Activated T-helper 17 cell treated with anti-CD3 and anti-CD28 coated beads, Interleukin-2, amount 50 U/mL, for 72 hours (primary cell): ENCODE measurements at regions not wholly inside any gene's neighbourhood (a gene's known extent, or its start where the extent isn't known, plus 50 kb on each side); places are given as distances from the start of the nearest gene placed in this dataset.
A peak's percentile ranks its signal among the peaks of the same experiment; 100 is the strongest.

Source experiments
- ATAC-seq: fragments of 150-1000 bp; cut with Tn5 transposase; replicated peaks from 2 replicates; pipeline ENCODE4 v1.10.0; 2021; ENCODE audit warnings: mild to moderate bottlenecking, moderate library complexity
- H3K27ac Mint-ChIP-seq: one replicate; pipeline ENCODE4 v1.8.0; 2022; ENCODE audit warnings: mixed read lengths
- H3K27me3 Mint-ChIP-seq: one replicate; pipeline ENCODE4 v1.8.0; 2022; ENCODE audit warnings: mixed read lengths
- H3K36me3 Mint-ChIP-seq: one replicate; pipeline ENCODE4 v1.8.0; 2022; ENCODE audit warnings: low read depth, mild to moderate bottlenecking, mixed read lengths
- H3K4me1 Mint-ChIP-seq: one replicate; pipeline ENCODE4 v1.8.0; 2022; ENCODE audit warnings: mixed read lengths
- H3K4me3 Mint-ChIP-seq: one replicate; pipeline ENCODE4 v1.8.0; 2022; ENCODE audit warnings: mild to moderate bottlenecking, mixed read lengths
- H3K9me3 Mint-ChIP-seq: one replicate; pipeline ENCODE4 v1.8.0; 2022; ENCODE audit warnings: mixed read lengths

- Mint-ChIP-seq H3K27ac (no peak overlapping the region), H3K36me3 (no peaks in the 10 kb centered on the region), H3K4me3 (no peak overlapping the region), H3K4me1 (no peaks in the 10 kb centered on the region), H3K27me3 (no peaks in the 10 kb centered on the region), H3K9me3 (peaks cover 3% of the 10 kb centered on the region)
- no peak for ATAC-seq
These were observed 67.8 kb downstream of the CASP12 start for GRCh38 chr11:104830508-104830907.

DNA sequence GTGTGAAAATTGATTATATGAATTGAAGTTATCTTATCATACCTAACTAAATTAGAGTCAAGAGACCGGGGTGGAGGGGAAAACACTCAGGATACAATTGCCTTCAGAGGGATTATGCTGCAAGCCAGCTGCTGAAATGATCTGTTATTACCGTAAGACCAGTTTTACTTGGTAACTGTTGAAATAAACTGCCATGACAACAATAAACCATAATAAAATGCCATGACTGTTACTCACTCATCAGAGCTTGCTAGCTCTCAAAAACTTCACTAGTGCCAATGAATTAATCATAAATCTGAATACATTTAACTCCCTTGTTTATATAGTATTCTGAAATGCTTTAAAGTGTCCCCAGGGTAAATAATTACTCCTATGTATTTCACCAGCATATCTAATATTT lies 68.2 kb downstream of the CASP12 start:
- ATAC-seq = no peak
- Mint-ChIP-seq H3K9me3 (peaks cover 3% of the 10 kb centered on the region), H3K36me3 (no peaks in the 10 kb centered on the region), H3K4me1 (no peaks in the 10 kb centered on the region), H3K4me3 (no peak overlapping the region), H3K27me3 (no peaks in the 10 kb centered on the region), H3K27ac (no peak overlapping the region)

GRCh38 chr11:104826772-104827171 lies 71.5 kb downstream of the CASP12 start:
- Mint-ChIP-seq H3K9me3 (peaks cover 3% of the 10 kb centered on the region), H3K4me3 (no peak overlapping the region), H3K27me3 (no peaks in the 10 kb centered on the region), H3K4me1 (no peaks in the 10 kb centered on the region), H3K36me3 (no peaks in the 10 kb centered on the region), H3K27ac (no peak overlapping the region)
- ATAC-seq = no peak

GRCh38 chr11:104823657-104824056 lies 74.6 kb downstream of the CASP12 start:
- Mint-ChIP-seq H3K4me1 (no peaks in the 10 kb centered on the region), H3K27ac (no peak overlapping the region), H3K4me3 (no peak overlapping the region), H3K27me3 (no peaks in the 10 kb centered on the region), H3K36me3 (no peaks in the 10 kb centered on the region), H3K9me3 (no peaks in the 10 kb centered on the region)
- ATAC-seq = no peak

- Mint-ChIP-seq H3K36me3 (no peaks in the 10 kb centered on the region), H3K27me3 (no peaks in the 10 kb centered on the region), H3K27ac (no peak overlapping the region), H3K9me3 (no peaks in the 10 kb centered on the region), H3K4me3 (no peak overlapping the region), H3K4me1 (no peaks in the 10 kb centered on the region)
- ATAC-seq = no peak
These were observed 77.8 kb downstream of the CASP12 start for GRCh38 chr11:104820431-104820830.

DNA sequence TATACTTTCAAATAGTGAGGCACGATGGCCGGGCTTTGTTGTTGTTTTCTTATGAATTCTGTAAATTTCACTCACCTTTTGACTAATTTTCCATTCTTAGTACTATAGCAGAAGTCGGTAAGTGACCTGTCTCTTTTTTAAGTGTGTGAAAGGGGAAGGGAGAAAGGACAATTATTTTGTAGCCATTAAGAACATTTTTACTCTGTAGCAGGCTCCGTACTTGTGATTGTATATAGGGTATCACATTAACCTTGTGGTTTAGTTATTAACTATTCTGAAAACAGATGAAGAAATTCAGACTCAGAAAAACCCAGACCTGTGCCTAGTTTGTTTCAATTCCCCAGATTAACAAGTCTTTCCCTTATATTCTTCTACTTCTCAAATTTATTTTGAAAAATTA lies 78.7 kb downstream of the CASP12 start:
- no peak overlapping the region for H3K27ac Mint-ChIP-seq
- H3K4me3 Mint-ChIP-seq = no peak overlapping the region

DNA sequence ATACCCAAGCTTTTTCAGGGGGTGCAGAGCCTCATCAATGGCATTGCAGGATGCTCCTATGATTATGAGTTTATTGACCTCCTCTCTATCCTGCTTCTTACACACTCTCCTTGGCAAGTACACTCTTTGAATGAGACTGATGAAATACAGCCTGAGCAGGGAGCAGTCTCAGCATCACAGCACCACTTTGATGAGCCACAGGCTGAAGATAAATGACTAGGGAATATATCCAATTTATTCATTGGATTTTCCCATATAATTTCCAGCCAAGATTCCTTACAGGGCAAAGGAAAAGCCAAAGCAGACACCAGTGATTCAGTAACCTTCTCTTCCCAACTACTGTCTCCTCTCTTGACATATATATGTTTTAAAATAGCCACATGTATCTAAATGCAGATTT lies 79.2 kb downstream of the CASP12 start:
- Mint-ChIP-seq H3K36me3 (no peaks in the 10 kb centered on the region), H3K4me1 (no peaks in the 10 kb centered on the region), H3K27ac (no peak overlapping the region), H3K9me3 (no peaks in the 10 kb centered on the region), H3K4me3 (no peak overlapping the region), H3K27me3 (no peaks in the 10 kb centered on the region)
- no peak for ATAC-seq

More for the DNA sequence above, 78.7 kb downstream of the CASP12 start:
- ATAC-seq = no peak
- H3K4me1 Mint-ChIP-seq = no peaks in the 10 kb centered on the region
- H3K9me3 Mint-ChIP-seq = no peaks in the 10 kb centered on the region
- no peaks in the 10 kb centered on the region for H3K36me3 Mint-ChIP-seq
- no peaks in the 10 kb centered on the region for H3K27me3 Mint-ChIP-seq

GRCh38 chr11:104817973-104818372 lies 80.3 kb downstream of the CASP12 start:
- H3K4me1 Mint-ChIP-seq = no peaks in the 10 kb centered on the region
- H3K27me3 Mint-ChIP-seq = no peaks in the 10 kb centered on the region
- H3K9me3 Mint-ChIP-seq = no peaks in the 10 kb centered on the region
- no peak for ATAC-seq
- no peak overlapping the region for H3K4me3 Mint-ChIP-seq
- no peak overlapping the region for H3K27ac Mint-ChIP-seq
- no peaks in the 10 kb centered on the region for H3K36me3 Mint-ChIP-seq

DNA sequence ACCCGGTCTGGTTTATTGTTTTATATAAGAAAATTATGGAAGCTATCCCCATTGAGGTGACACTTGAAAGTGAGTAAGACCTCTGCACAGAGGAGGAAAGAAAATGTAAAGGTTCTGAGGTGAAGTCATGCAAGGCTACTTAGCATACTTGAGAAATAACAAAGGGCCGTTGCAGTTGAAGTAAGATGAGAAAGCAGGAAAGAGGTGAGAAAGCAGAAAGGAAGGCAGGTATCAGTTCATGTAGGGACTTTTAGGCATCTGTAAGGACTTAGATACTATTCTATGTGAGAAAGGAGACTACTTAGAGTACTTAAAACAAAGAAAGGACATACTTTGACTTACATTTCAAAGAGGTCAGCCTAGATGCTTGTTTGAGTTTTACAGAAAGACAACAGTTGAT lies 84.7 kb downstream of the CASP12 start:
- no peaks in the 10 kb centered on the region for H3K36me3 Mint-ChIP-seq
- H3K27ac Mint-ChIP-seq = no peak overlapping the region
- no peak overlapping the region for H3K4me3 Mint-ChIP-seq
- H3K9me3 Mint-ChIP-seq = no peaks in the 10 kb centered on the region
- no peak for ATAC-seq
- H3K4me1 Mint-ChIP-seq = no peaks in the 10 kb centered on the region
- no peaks in the 10 kb centered on the region for H3K27me3 Mint-ChIP-seq

DNA sequence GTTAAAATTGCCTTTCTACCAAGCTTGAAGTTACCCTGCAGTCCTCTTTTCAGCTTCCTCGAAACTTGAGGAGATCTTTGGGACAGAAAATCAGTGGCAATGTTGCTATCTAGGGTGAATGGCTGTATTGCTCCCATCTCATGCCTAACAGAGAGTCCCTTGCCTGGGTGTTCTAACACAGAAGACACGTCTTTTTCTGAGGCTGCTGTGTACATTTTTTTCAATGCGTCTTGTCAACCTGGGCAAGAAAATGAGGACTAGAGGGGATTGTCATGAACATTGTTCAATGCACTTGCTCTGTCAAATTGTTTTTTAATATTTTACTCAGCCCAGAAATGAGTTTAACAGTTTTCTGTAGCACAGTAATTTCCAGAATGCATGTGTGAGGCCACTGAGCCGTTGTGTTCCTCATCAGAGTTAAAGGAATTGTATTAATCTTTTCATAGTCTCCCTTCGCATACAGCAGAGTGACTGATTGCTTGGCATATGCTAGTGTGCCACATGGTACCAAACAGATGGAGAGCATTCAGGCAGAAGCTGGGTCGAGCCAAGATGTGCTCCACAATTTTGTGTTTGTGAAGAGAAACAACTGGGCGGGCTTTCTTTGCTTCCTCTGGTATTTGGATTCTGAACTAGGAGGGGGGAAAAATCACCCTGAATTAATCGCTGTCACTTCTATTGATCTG lies 86.0 kb downstream of the CASP12 start:
- H3K27me3 Mint-ChIP-seq = no peaks in the 10 kb centered on the region
- H3K4me3 Mint-ChIP-seq = no peak overlapping the region
- no peaks in the 10 kb centered on the region for H3K4me1 Mint-ChIP-seq
- no peaks in the 10 kb centered on the region for H3K9me3 Mint-ChIP-seq
- ATAC-seq = no peak
- no peak overlapping the region for H3K27ac Mint-ChIP-seq
- no peaks in the 10 kb centered on the region for H3K36me3 Mint-ChIP-seq

DNA sequence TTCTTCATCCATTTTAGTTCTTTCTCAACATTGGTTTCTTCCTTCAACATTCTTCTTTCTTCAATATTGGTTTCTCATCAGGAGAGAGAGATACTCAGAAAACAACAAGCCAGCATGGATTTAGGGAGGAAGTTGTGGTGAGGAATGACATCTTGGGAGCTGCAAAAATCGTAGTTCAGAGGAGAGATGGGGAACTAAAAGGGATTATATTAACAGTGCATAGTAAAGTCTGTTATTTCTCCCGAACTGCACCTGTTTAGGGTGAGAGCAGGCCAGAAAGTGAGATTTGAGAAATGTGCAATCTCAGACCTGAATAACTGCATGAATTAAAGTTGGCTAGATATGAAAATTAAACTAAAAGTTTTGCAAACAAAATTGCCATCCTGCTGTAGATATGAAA lies 94.5 kb downstream of the CASP12 start:
- ATAC-seq = no peak
- H3K4me1 Mint-ChIP-seq = peaks cover 16% of the 10 kb centered on the region
- no peak overlapping the region for H3K27ac Mint-ChIP-seq
- H3K27me3 Mint-ChIP-seq = no peaks in the 10 kb centered on the region
- H3K9me3 Mint-ChIP-seq = no peaks in the 10 kb centered on the region
- H3K36me3 Mint-ChIP-seq = no peaks in the 10 kb centered on the region
- no peak overlapping the region for H3K4me3 Mint-ChIP-seq

DNA sequence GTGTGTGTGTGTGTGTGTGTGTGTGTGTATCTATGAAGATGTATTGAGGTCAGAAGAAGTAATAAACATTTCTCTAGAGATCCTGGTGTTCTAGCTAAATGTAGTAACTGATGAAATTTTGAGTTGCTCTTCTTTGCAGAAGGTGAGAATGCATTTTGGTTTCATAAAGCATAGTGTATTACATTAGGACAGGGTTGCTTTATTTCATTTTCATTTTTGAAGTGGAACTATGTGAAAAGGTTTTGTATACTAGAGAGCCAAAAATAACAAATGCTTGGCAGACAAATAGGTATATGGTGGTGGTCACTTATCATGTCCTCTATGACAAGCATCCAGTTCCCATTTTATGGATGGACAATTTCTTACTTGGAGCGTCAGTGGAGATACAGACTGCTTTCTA lies 99.0 kb downstream of the CASP12 start:
- Mint-ChIP-seq H3K27me3 (no peaks in the 10 kb centered on the region), H3K27ac (peak overlapping the region; percentile 88), H3K4me1 (peaks cover 27% of the 10 kb centered on the region), H3K36me3 (no peaks in the 10 kb centered on the region), H3K9me3 (no peaks in the 10 kb centered on the region), H3K4me3 (peak overlapping the region; percentile 81)
- peak; percentile 35 for ATAC-seq

DNA sequence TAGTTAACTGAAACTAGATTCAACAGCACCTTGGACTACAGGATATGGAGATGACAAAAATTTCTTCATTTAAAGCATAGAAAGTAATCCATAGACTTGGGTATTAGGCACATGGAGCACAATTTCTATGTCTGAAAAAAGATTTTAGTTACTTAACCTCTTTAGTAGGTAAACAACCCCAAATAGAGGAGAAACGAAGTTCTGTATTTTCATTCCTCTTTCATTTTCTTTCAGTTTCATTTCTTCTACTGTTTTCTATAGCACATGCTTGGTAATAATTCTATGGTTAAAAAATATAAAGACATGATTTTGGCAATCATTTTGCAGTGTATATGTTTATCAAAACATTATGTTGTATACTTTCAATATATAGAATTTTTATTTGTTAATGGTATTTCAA lies 99.5 kb downstream of the CASP12 start:
- ATAC-seq = peak; percentile 35
- Mint-ChIP-seq H3K27ac (peak overlapping the region; percentile 88), H3K9me3 (no peaks in the 10 kb centered on the region), H3K4me1 (peaks cover 26% of the 10 kb centered on the region), H3K27me3 (no peaks in the 10 kb centered on the region), H3K4me3 (peak overlapping the region; percentile 81), H3K36me3 (no peaks in the 10 kb centered on the region)

- ATAC-seq = no peak
- Mint-ChIP-seq H3K4me1 (peaks cover 23% of the 10 kb centered on the region), H3K27ac (no peak overlapping the region), H3K36me3 (no peaks in the 10 kb centered on the region), H3K27me3 (no peaks in the 10 kb centered on the region), H3K9me3 (no peaks in the 10 kb centered on the region), H3K4me3 (no peak overlapping the region)
These were observed 102.0 kb downstream of the CASP12 start for GRCh38 chr11:104796301-104796700.

DNA sequence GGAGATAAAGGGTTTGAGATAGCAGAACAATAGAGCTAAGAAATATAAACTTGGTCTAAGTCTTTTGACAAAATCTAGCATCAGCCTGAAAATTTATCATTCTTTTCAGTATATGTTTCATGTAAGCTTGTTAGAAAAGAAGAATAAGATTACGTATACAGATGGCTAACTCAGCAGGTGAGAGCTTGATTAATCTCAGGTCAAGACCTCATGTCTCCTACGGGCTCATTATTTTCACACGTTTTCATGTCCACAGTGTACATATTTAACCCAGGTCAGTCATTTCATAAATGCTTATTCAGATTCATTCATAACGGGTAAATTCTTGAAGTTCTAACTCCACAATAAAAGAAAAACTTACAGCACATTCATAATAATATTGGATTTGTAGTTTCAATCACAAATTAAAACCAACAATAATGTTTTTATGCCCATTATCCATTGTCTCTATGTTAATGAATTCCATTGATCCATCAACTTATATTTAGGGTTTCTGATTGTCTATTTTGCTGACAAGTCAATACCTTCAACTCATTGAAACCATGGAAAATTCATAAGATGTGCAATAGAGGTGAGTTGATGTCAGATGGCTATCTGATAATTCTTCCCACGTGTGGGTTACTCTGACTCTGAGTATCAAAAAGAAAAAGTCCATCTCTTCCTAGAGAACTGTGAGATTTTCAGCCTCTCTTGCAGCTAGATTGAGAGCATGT lies 102.6 kb downstream of the CASP12 start:
- no peaks in the 10 kb centered on the region for H3K27me3 Mint-ChIP-seq
- H3K4me3 Mint-ChIP-seq = no peak overlapping the region
- no peak for ATAC-seq
- H3K27ac Mint-ChIP-seq = no peak overlapping the region
- no peaks in the 10 kb centered on the region for H3K36me3 Mint-ChIP-seq
- no peaks in the 10 kb centered on the region for H3K9me3 Mint-ChIP-seq
- peaks cover 23% of the 10 kb centered on the region for H3K4me1 Mint-ChIP-seq
